Neural cell (in vitro differentiated cells): ENCODE measurements at regions not wholly inside any gene's neighbourhood (a gene's known extent, or its start where the extent isn't known, plus 50 kb on each side); places are given as distances from the start of the nearest gene placed in this dataset.

Experiments used
- H2AFZ ChIP-seq: fragments of 200-600, 300-800 bp; sonication (generic), shearing (Covaris generic); 2 replicates; pipeline ENCODE4 v1.6.0; 2014; ENCODE audit warnings: low read depth, mild to moderate bottlenecking, antibody characterized with exemption, low read length, moderate library complexity
- H3F3A ChIP-seq: fragments of 200-600 bp; shearing (Covaris generic); 2 replicates; pipeline ENCODE4 v1.6.1; 2016; ENCODE audit warnings: mild to moderate bottlenecking, moderate library complexity, mixed read lengths, antibody characterized with exemption, low read length; ENCODE audit not compliant: insufficient read depth, poor library complexity, severe bottlenecking
- H3K27ac ChIP-seq: fragments of 200-600, 300-800 bp; sonication (generic), shearing (Covaris generic); 2 replicates; pipeline ENCODE4 v1.5.1; 2014; ENCODE audit warnings: mild to moderate bottlenecking, low read length, moderate library complexity
- H3K27me3 ChIP-seq: fragments of 300-800, 200-600 bp; sonication (generic), shearing (Covaris generic); 2 replicates; pipeline ENCODE4 v1.6.0; 2014; ENCODE audit warnings: mild to moderate bottlenecking, low read depth, low read length, moderate library complexity; ENCODE audit not compliant: insufficient read depth
- H3K36me3 ChIP-seq: fragments of 300-800, 200-600 bp; sonication (generic), shearing (Covaris generic); 2 replicates; pipeline ENCODE4 v1.5.1; 2014; ENCODE audit warnings: mild to moderate bottlenecking, antibody characterized with exemption, low read length, moderate library complexity; ENCODE audit not compliant: insufficient read depth
- H3K4me2 ChIP-seq: fragments of 300-800, 200-600 bp; sonication (generic), shearing (Covaris generic); 2 replicates; pipeline ENCODE4 v1.6.0; 2014; ENCODE audit warnings: mild to moderate bottlenecking, low read length
- H3K4me3 ChIP-seq: fragments of 300-800, 200-600 bp; sonication (generic), shearing (Covaris generic); 2 replicates; pipeline ENCODE4 v1.5.1; 2014; ENCODE audit warnings: mild to moderate bottlenecking, low read length, moderate library complexity
- H3K79me2 ChIP-seq: fragments of 200-600 bp; shearing (Covaris generic); replicated peaks from 2 replicates; pipeline ENCODE4 v1.6.0; 2014; ENCODE audit warnings: mild to moderate bottlenecking, low read length, moderate library complexity; ENCODE audit not compliant: insufficient read depth
- H3K9ac ChIP-seq: fragments of 300-800, 200-600 bp; sonication (generic), shearing (Covaris generic); 2 replicates; pipeline ENCODE4 v1.6.1; 2016; ENCODE audit warnings: mild to moderate bottlenecking, low read length, mixed read lengths
- H3K9me2 ChIP-seq: fragments of 200-600 bp; shearing (Covaris generic); 2 replicates; pipeline ENCODE4 v1.6.1; 2016; ENCODE audit warnings: mild to moderate bottlenecking, low read length, mixed read lengths; ENCODE audit not compliant: insufficient read depth
- H3K9me3 ChIP-seq: fragments of 200-600, 300-800 bp; sonication (generic), shearing (Covaris generic); 2 replicates; pipeline ENCODE4 v1.6.1; 2016; ENCODE audit warnings: mild to moderate bottlenecking, mixed run types, low read length, moderate library complexity, mixed read lengths
- H4K20me1 ChIP-seq: fragments of 200-600 bp; shearing (Covaris generic); 2 replicates; pipeline ENCODE4 v1.6.1; 2016; ENCODE audit warnings: mild to moderate bottlenecking, mixed run types; ENCODE audit not compliant: insufficient read depth
- CTCF ChIP-seq: fragments of 450-650 bp; IDR thresholded peaks from 2 replicates; pipeline ENCODE4 v1.5.1; 2014; ENCODE audit warnings: antibody characterized with exemption, mild to moderate bottlenecking, moderate library complexity; ENCODE audit not compliant: poor library complexity, severe bottlenecking
- EP300 ChIP-seq: fragments of 450-650 bp; conservative IDR thresholded peaks from 2 replicates; pipeline ENCODE4 v1.6.1; 2014; ENCODE audit warnings: antibody characterized with exemption, mild to moderate bottlenecking, moderate library complexity; ENCODE audit not compliant: poor library complexity, severe bottlenecking
- EZH2 ChIP-seq: fragments of 200-600, 300-800 bp; shearing (Covaris generic), sonication (generic); IDR thresholded peaks from 2 replicates; pipeline ENCODE4 v1.6.1; 2014; ENCODE audit warnings: antibody characterized with exemption, low read length, borderline replicate concordance, mild to moderate bottlenecking; ENCODE audit not compliant: insufficient read depth, poor library complexity, severe bottlenecking
- MXI1 ChIP-seq: fragments of 450-650 bp; conservative IDR thresholded peaks from 2 replicates; pipeline ENCODE4 v1.6.1; 2014; ENCODE audit warnings: antibody characterized with exemption, mild to moderate bottlenecking; ENCODE audit not compliant: poor library complexity, severe bottlenecking
- POLR2AphosphoS5 ChIP-seq: IDR thresholded peaks from 2 replicates; pipeline ENCODE4 v1.6.1; 2012
- RAD21 ChIP-seq: fragments of 450-650 bp; conservative IDR thresholded peaks from 2 replicates; pipeline ENCODE4 v1.6.1; 2014; ENCODE audit warnings: antibody characterized with exemption, mild to moderate bottlenecking, moderate library complexity
- SMC3 ChIP-seq: fragments of 450-650 bp; conservative IDR thresholded peaks from 2 replicates; pipeline ENCODE4 v1.6.1; 2014; ENCODE audit warnings: antibody characterized with exemption, mild to moderate bottlenecking, moderate library complexity; ENCODE audit not compliant: poor library complexity
- TAF1 ChIP-seq: IDR thresholded peaks from 2 replicates; pipeline ENCODE4 v1.6.1; 2012; ENCODE audit warnings: low read depth
- TF ChIP-seq, protein P1 (sequence below): IDR thresholded peaks from 2 replicates; pipeline ENCODE4 v1.6.1; 2012; ENCODE audit warnings: borderline replicate concordance

GRCh38 chr9:88646539-88647300 is 111.7 kb downstream of the NXNL2 start:
- Histone ChIP-seq H3K9ac (no peak overlapping the region), H3F3A (no peaks in the 10 kb centered on the region), H3K79me2 (no peaks in the 10 kb centered on the region), H3K36me3 (no peaks in the 10 kb centered on the region), H3K4me2 (no peak overlapping the region), H3K9me2 (no peaks in the 10 kb centered on the region), H3K4me3 (no peak overlapping the region), H3K9me3 (no peaks in the 10 kb centered on the region), H4K20me1 (no peaks in the 10 kb centered on the region), H3K27me3 (no peaks in the 10 kb centered on the region), H3K27ac (no peak overlapping the region), H2AFZ (no peak overlapping the region)
- TF ChIP-seq MXI1 (no peak), SMC3 (no peak), EZH2 (no peak), RAD21 (no peak), TAF1 (no peak), EP300 (no peak), POLR2AphosphoS5 (no peak), CTCF (no peak)
- TF ChIP-seq, protein P1, sequence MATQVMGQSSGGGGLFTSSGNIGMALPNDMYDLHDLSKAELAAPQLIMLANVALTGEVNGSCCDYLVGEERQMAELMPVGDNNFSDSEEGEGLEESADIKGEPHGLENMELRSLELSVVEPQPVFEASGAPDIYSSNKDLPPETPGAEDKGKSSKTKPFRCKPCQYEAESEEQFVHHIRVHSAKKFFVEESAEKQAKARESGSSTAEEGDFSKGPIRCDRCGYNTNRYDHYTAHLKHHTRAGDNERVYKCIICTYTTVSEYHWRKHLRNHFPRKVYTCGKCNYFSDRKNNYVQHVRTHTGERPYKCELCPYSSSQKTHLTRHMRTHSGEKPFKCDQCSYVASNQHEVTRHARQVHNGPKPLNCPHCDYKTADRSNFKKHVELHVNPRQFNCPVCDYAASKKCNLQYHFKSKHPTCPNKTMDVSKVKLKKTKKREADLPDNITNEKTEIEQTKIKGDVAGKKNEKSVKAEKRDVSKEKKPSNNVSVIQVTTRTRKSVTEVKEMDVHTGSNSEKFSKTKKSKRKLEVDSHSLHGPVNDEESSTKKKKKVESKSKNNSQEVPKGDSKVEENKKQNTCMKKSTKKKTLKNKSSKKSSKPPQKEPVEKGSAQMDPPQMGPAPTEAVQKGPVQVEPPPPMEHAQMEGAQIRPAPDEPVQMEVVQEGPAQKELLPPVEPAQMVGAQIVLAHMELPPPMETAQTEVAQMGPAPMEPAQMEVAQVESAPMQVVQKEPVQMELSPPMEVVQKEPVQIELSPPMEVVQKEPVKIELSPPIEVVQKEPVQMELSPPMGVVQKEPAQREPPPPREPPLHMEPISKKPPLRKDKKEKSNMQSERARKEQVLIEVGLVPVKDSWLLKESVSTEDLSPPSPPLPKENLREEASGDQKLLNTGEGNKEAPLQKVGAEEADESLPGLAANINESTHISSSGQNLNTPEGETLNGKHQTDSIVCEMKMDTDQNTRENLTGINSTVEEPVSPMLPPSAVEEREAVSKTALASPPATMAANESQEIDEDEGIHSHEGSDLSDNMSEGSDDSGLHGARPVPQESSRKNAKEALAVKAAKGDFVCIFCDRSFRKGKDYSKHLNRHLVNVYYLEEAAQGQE = no peak

- no peaks in the 10 kb centered on the region for H3K36me3 ChIP-seq
- TF ChIP-seq TAF1 (no peak), CTCF (no peak), POLR2AphosphoS5 (no peak)
- H3K4me2 ChIP-seq = no peak overlapping the region
- no peak overlapping the region for H3K4me3 ChIP-seq
- no peak overlapping the region for H3K9ac ChIP-seq
- no peak overlapping the region for H3K27ac ChIP-seq
- no peaks in the 10 kb centered on the region for H3K9me3 ChIP-seq
- no peaks in the 10 kb centered on the region for H4K20me1 ChIP-seq
- H2AFZ ChIP-seq = no peak overlapping the region
- H3K79me2 ChIP-seq = no peaks in the 10 kb centered on the region
- no peaks in the 10 kb centered on the region for H3K9me2 ChIP-seq
- H3F3A ChIP-seq = no peaks in the 10 kb centered on the region
- H3K27me3 ChIP-seq = no peaks in the 10 kb centered on the region
Measured at GRCh38 chr9:88651682-88652633, 117.0 kb downstream of the NXNL2 start.
